Upper lobe of right lung (tissue), 1 donor: ENCODE measurements at regions not wholly inside any gene's neighbourhood (a gene's known extent, or its start where the extent isn't known, plus 50 kb on each side); places are given as distances from the start of the nearest gene placed in this dataset.

ENCODE experiments used
- ATAC-seq: fragments of 200-7000 bp; cut with Tn5 transposase; one replicate; pipeline ENCODE4 v1.9.1; 2020; ENCODE audit warnings: mild to moderate bottlenecking, moderate library complexity
- DNase-seq: peaks from one replicate; pipeline ENCODE4 v3.0.0-alpha.2; 2020
- H3K27ac ChIP-seq: fragments of 200-600 bp; one replicate; pipeline ENCODE4 v1.8.0; 2022
- H3K27me3 ChIP-seq: fragments of 200-600 bp; one replicate; pipeline ENCODE4 v1.8.0; 2022; ENCODE audit warnings: mild to moderate bottlenecking
- H3K36me3 ChIP-seq: fragments of 200-600 bp; one replicate; pipeline ENCODE4 v1.8.0; 2022
- H3K4me1 ChIP-seq: fragments of 200-600 bp; one replicate; pipeline ENCODE4 v1.8.0; 2022
- H3K4me3 ChIP-seq: fragments of 200-600 bp; one replicate; pipeline ENCODE4 v1.8.0; 2022; ENCODE audit warnings: mild to moderate bottlenecking
- H3K9me3 ChIP-seq: fragments of 200-600 bp; one replicate; pipeline ENCODE4 v1.8.0; 2022
- CTCF ChIP-seq: fragments of 200-600 bp; IDR thresholded peaks from one replicate; pipeline ENCODE4 v1.8.0; 2022; ENCODE audit warnings: antibody characterized with exemption
- intact Hi-C: fragments of 100-400 bp; cut with DNase I; formaldehyde crosslinking; loops from one replicate; pipeline ENCODE4 v1.11.0; 2022
- donor health status: DM: no; HTN: yes; CAD: no; lungs with severe emphysema.

GRCh38 chr6:153425536-153425935 is 294.5 kb upstream of the RGS17 start:
- H3K9me3 ChIP-seq = no peaks in the 10 kb centered on the region
- intact Hi-C loops = no loop called here
- no peaks in the 10 kb centered on the region for H3K36me3 ChIP-seq
- TF ChIP-seq CTCF = no peak
- H3K4me3 ChIP-seq = no peak overlapping the region
- H3K4me1 ChIP-seq = no peaks in the 10 kb centered on the region
- DNase-seq = no peak
- no peak overlapping the region for H3K27ac ChIP-seq
- no peaks in the 10 kb centered on the region for H3K27me3 ChIP-seq
- ATAC-seq = no peak

- H3K9me3 ChIP-seq = no peaks in the 10 kb centered on the region
- H3K4me1 ChIP-seq = no peaks in the 10 kb centered on the region
- ATAC-seq (no peak), DNase-seq (no peak)
- H3K36me3 ChIP-seq = no peaks in the 10 kb centered on the region
- H3K4me3 ChIP-seq = no peak overlapping the region
- TF ChIP-seq CTCF = no peak
- no peaks in the 10 kb centered on the region for H3K27me3 ChIP-seq
- H3K27ac ChIP-seq = no peak overlapping the region
- intact Hi-C loops = no loop called here
These were observed 293.8 kb upstream of the RGS17 start for GRCh38 chr6:153424719-153425400.

- no peaks in the 10 kb centered on the region for H3K27me3 ChIP-seq
- TF ChIP-seq CTCF = no peak
- H3K27ac ChIP-seq = no peak overlapping the region
- DNase-seq (no peak), ATAC-seq (no peak)
- H3K36me3 ChIP-seq = no peaks in the 10 kb centered on the region
- H3K9me3 ChIP-seq = no peaks in the 10 kb centered on the region
- H3K4me3 ChIP-seq = no peak overlapping the region
- intact Hi-C loops = no loop called here
- no peaks in the 10 kb centered on the region for H3K4me1 ChIP-seq
These were observed 281.4 kb upstream of the RGS17 start for GRCh38 chr6:153412519-153412918.

- no peak for TF ChIP-seq CTCF
- ATAC-seq (no peak), DNase-seq (no peak)
- Histone ChIP-seq H3K4me1 (no peaks in the 10 kb centered on the region), H3K27me3 (no peaks in the 10 kb centered on the region), H3K9me3 (no peaks in the 10 kb centered on the region), H3K36me3 (no peaks in the 10 kb centered on the region), H3K27ac (no peak overlapping the region), H3K4me3 (no peak overlapping the region)
- intact Hi-C loops = no loop called here
These were observed 280.1 kb upstream of the RGS17 start for GRCh38 chr6:153411070-153411648.

GRCh38 chr6:153405931-153406330 is 274.8 kb upstream of the RGS17 start:
- H3K36me3 ChIP-seq = no peaks in the 10 kb centered on the region
- ATAC-seq = no peak
- no peak overlapping the region for H3K4me3 ChIP-seq
- no peaks in the 10 kb centered on the region for H3K27me3 ChIP-seq
- H3K27ac ChIP-seq = no peak overlapping the region
- intact Hi-C loops = no loop called here
- TF ChIP-seq CTCF = no peak
- no peak for DNase-seq
- H3K4me1 ChIP-seq = no peaks in the 10 kb centered on the region
- H3K9me3 ChIP-seq = no peaks in the 10 kb centered on the region

GRCh38 chr6:153401751-153402150 is 270.7 kb upstream of the RGS17 start:
- Histone ChIP-seq H3K27ac (no peak overlapping the region), H3K4me1 (no peaks in the 10 kb centered on the region), H3K36me3 (no peaks in the 10 kb centered on the region), H3K4me3 (no peak overlapping the region), H3K27me3 (no peaks in the 10 kb centered on the region), H3K9me3 (no peaks in the 10 kb centered on the region)
- TF ChIP-seq CTCF = no peak
- intact Hi-C loops = no loop called here
- DNase-seq = no peak
- no peak for ATAC-seq
